ENCODE measurements at regions not wholly inside any gene's neighbourhood (a gene's known extent, or its start where the extent isn't known, plus 50 kb on each side); places are given as distances from the start of the nearest gene placed in this dataset.

- H3K9me2 ChIP-seq (replicated peaks; ENCODE audit: insufficient read depth, low read length): no peaks in the 10 kb centered on the region; the same call in 1 of the 2 replicates
- no peaks in the 10 kb centered on the region for H3K79me2 ChIP-seq (ENCODE audit: low read length)
- H2AFZ ChIP-seq (ENCODE audit: low read length): no peak overlapping the region
- no peak for DNase-seq
- no peak overlapping the region for H3K27ac ChIP-seq (ENCODE audit: low read length)
- no peaks in the 10 kb centered on the region for H3K9me3 ChIP-seq (replicated peaks; ENCODE audit: insufficient read depth, low read length)
- no peaks in the 10 kb centered on the region for H3F3A ChIP-seq (ENCODE audit: insufficient read depth, low read length)
- H3K4me3 ChIP-seq (ENCODE audit: low read length): no peak overlapping the region
- no peak for TF ChIP-seq EZH2phosphoT487 (IDR thresholded peaks at IDR 0.05; ENCODE audit: low read length)
- TF ChIP-seq, protein P1, sequence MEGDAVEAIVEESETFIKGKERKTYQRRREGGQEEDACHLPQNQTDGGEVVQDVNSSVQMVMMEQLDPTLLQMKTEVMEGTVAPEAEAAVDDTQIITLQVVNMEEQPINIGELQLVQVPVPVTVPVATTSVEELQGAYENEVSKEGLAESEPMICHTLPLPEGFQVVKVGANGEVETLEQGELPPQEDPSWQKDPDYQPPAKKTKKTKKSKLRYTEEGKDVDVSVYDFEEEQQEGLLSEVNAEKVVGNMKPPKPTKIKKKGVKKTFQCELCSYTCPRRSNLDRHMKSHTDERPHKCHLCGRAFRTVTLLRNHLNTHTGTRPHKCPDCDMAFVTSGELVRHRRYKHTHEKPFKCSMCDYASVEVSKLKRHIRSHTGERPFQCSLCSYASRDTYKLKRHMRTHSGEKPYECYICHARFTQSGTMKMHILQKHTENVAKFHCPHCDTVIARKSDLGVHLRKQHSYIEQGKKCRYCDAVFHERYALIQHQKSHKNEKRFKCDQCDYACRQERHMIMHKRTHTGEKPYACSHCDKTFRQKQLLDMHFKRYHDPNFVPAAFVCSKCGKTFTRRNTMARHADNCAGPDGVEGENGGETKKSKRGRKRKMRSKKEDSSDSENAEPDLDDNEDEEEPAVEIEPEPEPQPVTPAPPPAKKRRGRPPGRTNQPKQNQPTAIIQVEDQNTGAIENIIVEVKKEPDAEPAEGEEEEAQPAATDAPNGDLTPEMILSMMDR (IDR thresholded peaks at IDR 0.05; ENCODE audit: low read length): no peak
- no peak for TF ChIP-seq EZH2 (optimal IDR thresholded peaks at IDR 0.05; ENCODE audit: low read depth, low read length)
- H3K27me3 ChIP-seq (replicated peaks; ENCODE audit: insufficient read depth, low read length): no peaks in the 10 kb centered on the region
- no peak overlapping the region for H3K9ac ChIP-seq (ENCODE audit: low read length)
- no peaks in the 10 kb centered on the region for H3K36me3 ChIP-seq (replicated peaks; ENCODE audit: insufficient read depth, low read length)
- no peaks in the 10 kb centered on the region for H4K20me1 ChIP-seq (ENCODE audit: insufficient read depth, low read length)
- H3K4me2 ChIP-seq (ENCODE audit: low read depth, low read length): no peak overlapping the region
- no peaks in the 10 kb centered on the region for H3K4me1 ChIP-seq (ENCODE audit: low read length)
Measured at GRCh38 chr4:184553891-184554290, 79.5 kb upstream of the IRF2 start.

- H3K9me2 ChIP-seq (replicated peaks; ENCODE audit: insufficient read depth, low read length): no peaks in the 10 kb centered on the region; the same call in 1 of the 2 replicates
- no peaks in the 10 kb centered on the region for H3K27me3 ChIP-seq (replicated peaks; ENCODE audit: insufficient read depth, low read length)
- no peaks in the 10 kb centered on the region for H3K36me3 ChIP-seq (replicated peaks; ENCODE audit: insufficient read depth, low read length)
- H3K79me2 ChIP-seq (ENCODE audit: low read length): no peaks in the 10 kb centered on the region
- no peaks in the 10 kb centered on the region for H3K4me1 ChIP-seq (ENCODE audit: low read length)
- no peak overlapping the region for H3K4me3 ChIP-seq (ENCODE audit: low read length)
- no peak overlapping the region for H3K27ac ChIP-seq (ENCODE audit: low read length)
- no peaks in the 10 kb centered on the region for H3F3A ChIP-seq (ENCODE audit: insufficient read depth, low read length)
- TF ChIP-seq, protein P1 (IDR thresholded peaks at IDR 0.05; ENCODE audit: low read length): no peak
- TF ChIP-seq EZH2 (optimal IDR thresholded peaks at IDR 0.05; ENCODE audit: low read depth, low read length) (no peak), EZH2phosphoT487 (IDR thresholded peaks at IDR 0.05; ENCODE audit: low read length) (no peak)
- H4K20me1 ChIP-seq (ENCODE audit: insufficient read depth, low read length): no peaks in the 10 kb centered on the region
- no peak for DNase-seq
- H3K9me3 ChIP-seq (replicated peaks; ENCODE audit: insufficient read depth, low read length): no peaks in the 10 kb centered on the region
- no peak overlapping the region for H3K4me2 ChIP-seq (ENCODE audit: low read depth, low read length)
- no peak overlapping the region for H2AFZ ChIP-seq (ENCODE audit: low read length)
- H3K9ac ChIP-seq (ENCODE audit: low read length): no peak overlapping the region
Measured at GRCh38 chr4:184550476-184550875, 76.1 kb upstream of the IRF2 start.

GRCh38 chr4:184548648-184549341 lies 74.4 kb upstream of the IRF2 start:
- no peaks in the 10 kb centered on the region for H3K4me1 ChIP-seq (ENCODE audit: low read length)
- no peaks in the 10 kb centered on the region for H3K9me3 ChIP-seq (replicated peaks; ENCODE audit: insufficient read depth, low read length)
- no peak overlapping the region for H3K9ac ChIP-seq (ENCODE audit: low read length)
- H3K27ac ChIP-seq (ENCODE audit: low read length): no peak overlapping the region
- TF ChIP-seq, protein P1 (IDR thresholded peaks at IDR 0.05; ENCODE audit: low read length): no peak
- TF ChIP-seq EZH2phosphoT487 (IDR thresholded peaks at IDR 0.05; ENCODE audit: low read length): no peak
- TF ChIP-seq EZH2 (optimal IDR thresholded peaks at IDR 0.05; ENCODE audit: low read depth, low read length): no peak
- H4K20me1 ChIP-seq (ENCODE audit: insufficient read depth, low read length): no peaks in the 10 kb centered on the region
- H3F3A ChIP-seq (ENCODE audit: insufficient read depth, low read length): no peaks in the 10 kb centered on the region
- H3K36me3 ChIP-seq (replicated peaks; ENCODE audit: insufficient read depth, low read length): no peaks in the 10 kb centered on the region
- no peak overlapping the region for H2AFZ ChIP-seq (ENCODE audit: low read length)
- no peaks in the 10 kb centered on the region; the same call in 1 of the 2 replicates for H3K9me2 ChIP-seq (replicated peaks; ENCODE audit: insufficient read depth, low read length)
- DNase-seq: no peak
- H3K27me3 ChIP-seq (replicated peaks; ENCODE audit: insufficient read depth, low read length): no peaks in the 10 kb centered on the region
- H3K79me2 ChIP-seq (ENCODE audit: low read length): no peaks in the 10 kb centered on the region
- no peak overlapping the region for H3K4me2 ChIP-seq (ENCODE audit: low read depth, low read length)
- no peak overlapping the region for H3K4me3 ChIP-seq (ENCODE audit: low read length)

Data from MM.1S (cell line).